GM23248 (cell line): ENCODE measurements at regions not wholly inside any gene's neighbourhood (a gene's known extent, or its start where the extent isn't known, plus 50 kb on each side); places are given as distances from the start of the nearest gene placed in this dataset.
"Not testable (repeated sequence)": the region's sequence is repeated elsewhere in the genome, so short reads cannot be mapped to it uniquely, and the experiment has no call there.

Experiments used
- EZH2 ChIP-seq: fragments of 200-600 bp; sonication (generic); IDR thresholded peaks from 2 replicates; pipeline ENCODE4 v1.6.1; 2018; ENCODE audit warnings: antibody characterized with exemption, mild to moderate bottlenecking; ENCODE audit not compliant: insufficient read depth, poor library complexity, severe bottlenecking
- EZH2phosphoT487 ChIP-seq: fragments of 200-600 bp; sonication (generic); IDR thresholded peaks from 2 replicates; pipeline ENCODE4 v1.6.1; 2018; ENCODE audit warnings: antibody characterized with exemption, moderate library complexity, mild to moderate bottlenecking, low read depth; ENCODE audit not compliant: insufficient read depth

- not testable (repeated sequence) for TF ChIP-seq EZH2phosphoT487, EZH2
Measured at GRCh38 chr15:69617144-69617543, 164.5 kb downstream of the RPLP1 start.
